GM18499 (cell line): ENCODE measurements at regions not wholly inside any gene's neighbourhood (a gene's known extent, or its start where the extent isn't known, plus 50 kb on each side); places are given as distances from the start of the nearest gene placed in this dataset.

Source experiments
- ATAC-seq: cut with Tn5 transposase; IDR thresholded peaks from one replicate; pipeline ENCODE4 v1.9.1; 2021; ENCODE audit warnings: moderate number of reproducible peaks; ENCODE audit not compliant: insufficient read depth, unreplicated experiment

- no peak for ATAC-seq
Measured at GRCh38 chr3:182375916-182376315, 417.4 kb upstream of the ATP11B start.

GRCh38 chr3:182382112-182382857 lies 411.0 kb upstream of the ATP11B start:
- no peak for ATAC-seq

- no peak for ATAC-seq
Measured at GRCh38 chr3:182384221-182384620, 409.1 kb upstream of the ATP11B start.

- no peak for ATAC-seq
Measured at GRCh38 chr3:182385356-182385755, 407.9 kb upstream of the ATP11B start.

- ATAC-seq: no peak
Measured at GRCh38 chr3:182388506-182388905, 404.8 kb upstream of the ATP11B start.

GRCh38 chr3:182389071-182389815 lies 404.1 kb upstream of the ATP11B start:
- no peak for ATAC-seq

GRCh38 chr3:182390421-182390820 lies 402.9 kb upstream of the ATP11B start:
- no peak for ATAC-seq

- ATAC-seq: no peak
Measured at GRCh38 chr3:182392182-182392937, 400.9 kb upstream of the ATP11B start.

GRCh38 chr3:182393151-182393550 lies 400.2 kb upstream of the ATP11B start:
- ATAC-seq: no peak

- no peak for ATAC-seq
Measured at GRCh38 chr3:182393830-182394367, 399.4 kb upstream of the ATP11B start.

- no peak for ATAC-seq
Measured at GRCh38 chr3:182397164-182397563, 396.1 kb upstream of the ATP11B start.

- ATAC-seq: no peak
Measured at GRCh38 chr3:182399978-182400737, 393.1 kb upstream of the ATP11B start.

GRCh38 chr3:182400838-182401237 lies 392.5 kb upstream of the ATP11B start:
- ATAC-seq: no peak

- no peak for ATAC-seq
Measured at GRCh38 chr3:182404031-182404430, 389.3 kb upstream of the ATP11B start.

GRCh38 chr3:182405759-182406158 lies 387.5 kb upstream of the ATP11B start:
- no peak for ATAC-seq

- no peak for ATAC-seq
Measured at GRCh38 chr3:182406786-182407185, 386.5 kb upstream of the ATP11B start.

- ATAC-seq: no peak
Measured at GRCh38 chr3:182410051-182410450, 383.3 kb upstream of the ATP11B start.

GRCh38 chr3:182412066-182412465 lies 381.2 kb upstream of the ATP11B start:
- no peak for ATAC-seq

- ATAC-seq: no peak
Measured at GRCh38 chr3:182413061-182413460, 380.2 kb upstream of the ATP11B start.

GRCh38 chr3:182413682-182414081 lies 379.6 kb upstream of the ATP11B start:
- ATAC-seq: no peak
